Activated CD8-positive, alpha-beta memory T cell treated with anti-CD3 and anti-CD28 coated beads, Interleukin-2, amount 50 U/mL, for 48 hours (primary cell): ENCODE measurements at regions not wholly inside any gene's neighbourhood (a gene's known extent, or its start where the extent isn't known, plus 50 kb on each side); places are given as distances from the start of the nearest gene placed in this dataset.
"Not testable (repeated sequence)": the region's sequence is repeated elsewhere in the genome, so short reads cannot be mapped to it uniquely, and the experiment has no call there.

Experiments
- DNase-seq: peaks from one replicate; pipeline ENCODE4 v3.0.0-alpha.2; 2020

DNA sequence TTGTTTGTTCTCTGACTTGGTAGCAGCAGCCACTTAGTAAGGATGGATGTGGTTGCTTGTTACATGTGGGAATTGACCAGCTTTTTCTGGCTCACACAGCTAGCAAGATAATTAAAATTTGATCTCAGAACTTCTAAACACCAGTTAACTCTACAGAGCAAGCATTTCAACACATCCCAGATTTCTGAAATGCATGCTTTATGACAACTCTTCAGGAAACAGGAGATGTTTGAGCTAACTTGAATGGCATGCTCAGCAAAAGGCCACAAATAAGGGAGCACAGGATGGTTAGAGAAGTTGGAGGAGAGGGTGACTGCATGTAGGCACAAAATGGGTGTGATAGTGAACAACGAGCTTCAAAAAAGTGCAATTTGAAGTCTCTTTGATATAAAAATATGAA lies 167.1 kb upstream of the SPRY2 start:
- no peak for DNase-seq

DNA sequence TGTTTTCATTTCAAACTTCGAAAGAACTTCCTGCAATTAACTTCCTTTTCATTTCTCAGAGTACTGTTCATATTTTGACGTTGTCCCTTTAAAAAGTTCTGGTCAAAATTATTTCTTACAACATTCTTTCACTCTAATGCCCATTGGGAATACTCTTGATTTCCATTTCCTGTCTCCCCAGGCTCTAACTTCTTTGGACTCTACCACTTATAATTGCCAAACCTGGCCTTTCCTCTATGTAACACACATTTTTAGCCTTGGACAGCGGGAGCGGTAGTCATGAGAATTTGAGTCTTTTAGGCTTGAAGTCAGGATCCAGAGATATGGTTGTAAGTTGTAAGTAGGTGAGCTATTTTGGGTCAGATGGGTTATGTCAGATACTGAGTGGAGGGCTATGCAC lies 163.5 kb upstream of the SPRY2 start:
- no peak for DNase-seq

DNA sequence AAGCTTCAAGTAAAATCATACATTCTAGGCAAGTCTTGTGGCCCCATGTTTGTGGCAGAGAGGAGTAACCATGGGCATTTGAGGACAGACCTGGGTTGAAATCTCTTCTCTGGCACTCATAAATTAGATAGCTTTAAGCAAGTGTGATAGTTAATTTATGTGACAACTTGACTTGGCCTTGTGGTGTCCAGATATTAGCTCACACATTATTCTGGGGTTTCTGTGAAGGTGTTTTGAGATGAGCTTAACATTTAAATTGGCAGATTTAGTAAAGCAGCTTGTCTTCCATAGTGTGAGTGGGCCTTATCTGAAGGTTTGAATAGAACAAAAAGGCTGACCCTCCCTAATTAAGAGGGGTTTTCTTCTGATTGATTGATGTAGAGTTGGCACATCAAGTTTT lies 161.4 kb upstream of the SPRY2 start:
- DNase-seq = no peak

DNA sequence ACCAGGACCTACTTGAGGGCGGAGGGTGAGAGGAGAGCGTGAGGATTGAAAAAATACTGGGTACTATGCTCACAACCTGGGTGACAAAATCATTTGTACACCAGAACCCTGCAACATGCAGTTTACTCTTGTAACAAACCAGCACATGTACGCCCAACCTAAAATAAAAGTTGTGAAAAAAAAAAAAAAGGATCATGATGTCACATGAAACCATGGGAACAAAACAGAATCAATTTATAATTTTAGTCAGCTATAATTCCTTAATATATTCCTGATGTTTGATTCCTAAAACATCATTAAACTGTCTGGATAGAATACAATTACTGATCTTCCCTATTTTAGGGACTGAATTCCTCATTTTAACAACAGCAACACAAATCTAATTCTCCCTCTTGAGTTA lies 160.6 kb upstream of the SPRY2 start:
- DNase-seq = no peak

DNA sequence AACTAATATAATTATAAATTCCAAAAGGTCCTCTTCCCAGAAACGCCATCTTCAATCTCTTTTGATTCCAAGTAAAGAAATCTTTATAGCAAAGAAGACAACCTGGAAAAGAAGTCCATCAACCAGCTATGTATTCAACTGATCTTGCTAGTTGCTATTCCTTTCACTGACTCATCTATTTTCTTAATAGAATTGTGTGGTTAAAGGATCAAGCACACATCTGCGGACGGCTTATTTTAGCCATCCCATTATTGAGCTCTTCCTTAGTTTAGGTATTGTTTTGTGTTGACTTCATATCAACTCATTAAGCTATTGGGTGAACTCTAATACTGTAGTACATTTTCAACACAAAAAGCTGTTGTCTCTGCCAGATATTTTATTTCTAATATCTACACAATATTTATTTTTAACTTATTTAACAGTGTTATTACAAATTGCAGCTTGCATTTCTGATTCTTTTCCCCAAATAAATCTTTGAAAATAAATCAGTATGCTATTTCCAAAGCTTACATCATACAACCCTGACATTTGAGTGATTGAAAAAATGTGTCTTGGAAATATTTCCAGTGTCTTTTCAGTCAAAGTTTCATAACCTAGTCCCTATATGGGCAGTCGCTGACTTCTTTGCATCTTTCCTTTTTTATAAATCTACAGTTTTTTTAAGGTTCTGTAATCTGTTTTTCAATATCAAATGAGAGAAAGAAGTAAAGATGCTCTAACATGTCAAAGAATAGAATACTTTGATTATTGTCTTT lies 158.8 kb upstream of the SPRY2 start:
- DNase-seq = no peak

DNA sequence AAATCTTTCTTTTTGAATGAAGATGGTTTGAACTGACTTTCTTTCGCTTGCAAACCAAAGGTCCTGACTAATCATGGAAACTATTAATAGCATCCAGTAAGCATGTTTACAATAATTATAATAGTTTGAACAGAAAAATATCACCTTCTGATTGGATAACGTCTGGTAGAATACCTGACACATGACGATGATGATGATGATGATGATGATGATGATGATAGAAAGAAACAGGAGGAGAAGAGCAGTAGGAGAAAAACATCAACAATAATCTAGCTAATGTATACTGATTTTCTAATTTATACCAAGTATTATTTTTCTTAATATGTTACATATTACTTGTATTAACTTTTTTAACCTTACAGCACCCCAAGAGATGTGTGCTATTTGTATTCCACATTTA lies 157.5 kb upstream of the SPRY2 start:
- no peak for DNase-seq

DNA sequence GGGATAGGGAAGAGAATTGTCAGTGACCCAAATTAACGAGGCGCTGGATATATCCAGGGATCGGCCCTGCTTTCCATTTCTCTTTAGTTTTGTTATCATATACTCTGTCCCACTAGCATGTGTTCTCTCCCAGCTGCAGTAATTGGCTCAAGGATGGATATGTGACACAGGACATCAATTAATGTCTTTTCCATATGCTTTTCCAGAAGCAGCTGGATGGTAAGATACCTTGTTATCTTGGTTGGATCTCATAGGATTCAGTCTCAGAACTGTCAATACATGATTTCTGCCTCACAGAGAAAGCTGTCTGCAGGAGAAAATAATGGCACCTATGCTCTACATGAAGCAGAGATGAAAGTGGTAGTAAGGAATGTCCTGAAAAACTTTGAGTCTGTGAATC lies 157.1 kb upstream of the SPRY2 start:
- DNase-seq = no peak

DNA sequence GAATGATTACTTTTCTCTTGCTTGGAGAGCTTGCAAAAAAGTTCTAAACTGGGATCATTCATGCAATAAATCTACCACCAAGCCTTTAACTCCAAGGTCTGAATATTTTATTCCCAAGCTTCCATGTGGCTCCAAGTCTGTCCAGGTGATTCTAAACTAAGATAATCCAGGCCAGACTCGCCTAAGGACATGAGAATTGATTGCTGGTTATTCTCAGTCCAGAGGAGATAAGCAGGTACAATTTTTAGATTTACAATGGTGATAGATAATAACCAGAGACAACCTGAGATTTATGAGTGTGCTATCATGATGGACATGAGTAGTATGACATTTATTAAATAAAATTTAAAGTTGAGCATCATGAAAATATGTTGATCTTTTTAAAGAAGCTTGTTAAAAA lies 156.5 kb upstream of the SPRY2 start:
- DNase-seq = no peak

DNA sequence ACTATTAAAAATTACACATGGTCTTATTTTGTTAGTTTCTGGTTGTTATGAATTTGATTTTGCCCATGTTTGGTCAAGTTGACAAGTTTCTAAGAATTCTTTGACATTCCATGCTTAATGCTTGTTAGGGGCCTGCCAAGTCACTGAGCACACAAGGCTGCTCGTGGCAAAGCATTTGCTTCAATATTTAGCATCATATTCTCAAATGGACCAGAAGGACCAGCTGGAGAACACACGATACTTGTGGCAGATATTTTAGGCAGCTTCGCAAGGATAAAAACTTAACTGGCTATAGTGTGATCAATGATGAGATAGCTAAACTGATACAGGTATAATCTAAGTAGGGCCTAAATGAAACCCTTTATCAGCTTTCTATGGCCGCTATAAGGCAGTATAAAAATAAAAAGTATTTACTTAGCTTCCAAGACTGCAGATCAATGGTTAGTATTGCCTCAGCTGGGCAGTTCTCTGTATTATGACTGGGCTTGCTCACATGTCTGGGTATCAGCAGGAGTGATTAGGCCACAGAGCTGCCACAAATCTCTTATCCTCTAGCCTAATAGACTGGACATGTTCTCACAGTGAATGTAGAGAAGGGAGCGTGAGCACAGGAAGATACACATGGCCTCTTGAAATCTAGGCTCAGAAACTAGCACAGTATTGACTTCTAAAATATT lies 155.9 kb upstream of the SPRY2 start:
- no peak for DNase-seq

DNA sequence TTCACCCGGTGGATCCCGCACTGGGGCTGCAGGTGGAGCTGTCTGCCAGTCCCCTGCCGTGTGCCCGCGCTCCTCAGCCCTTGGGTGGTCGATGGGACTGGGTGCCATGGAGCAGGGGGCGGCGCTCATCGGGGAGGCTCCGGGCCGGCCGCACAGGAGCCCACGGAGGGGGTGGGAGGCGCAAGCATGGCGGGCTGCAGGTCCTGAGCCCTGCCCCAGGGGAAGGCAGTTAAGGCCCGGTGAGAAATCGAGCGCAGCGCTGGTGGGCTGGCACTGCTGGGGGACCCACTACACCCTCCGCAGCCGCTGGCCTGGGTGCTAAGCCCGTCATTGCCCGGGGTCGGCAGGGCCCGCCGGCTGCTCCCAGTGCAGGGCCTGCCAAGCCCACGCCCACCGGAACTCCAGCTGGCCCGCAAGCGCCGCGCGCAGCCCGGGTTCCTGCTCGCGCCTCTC lies 149.6 kb upstream of the SPRY2 start:
- not testable (repeated sequence) for DNase-seq

DNA sequence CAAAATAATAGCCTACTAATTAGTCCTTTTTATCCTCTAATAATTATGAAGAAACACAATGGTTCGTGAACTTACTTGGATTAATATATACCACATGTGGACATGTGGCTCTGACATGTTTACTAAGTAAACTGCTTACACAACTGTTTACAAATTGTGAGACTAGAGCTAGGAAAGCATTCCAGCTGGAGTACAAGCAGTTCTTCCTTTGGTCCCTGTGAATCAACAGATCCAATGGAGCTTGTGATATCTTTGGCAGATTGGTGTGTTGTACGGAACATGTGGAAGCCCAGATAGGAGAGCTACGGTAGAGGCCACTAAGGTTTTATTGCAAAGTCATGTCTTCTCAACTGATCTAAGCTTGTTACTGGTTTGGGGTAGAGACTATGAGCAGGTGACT lies 145.5 kb upstream of the SPRY2 start:
- DNase-seq = no peak

DNA sequence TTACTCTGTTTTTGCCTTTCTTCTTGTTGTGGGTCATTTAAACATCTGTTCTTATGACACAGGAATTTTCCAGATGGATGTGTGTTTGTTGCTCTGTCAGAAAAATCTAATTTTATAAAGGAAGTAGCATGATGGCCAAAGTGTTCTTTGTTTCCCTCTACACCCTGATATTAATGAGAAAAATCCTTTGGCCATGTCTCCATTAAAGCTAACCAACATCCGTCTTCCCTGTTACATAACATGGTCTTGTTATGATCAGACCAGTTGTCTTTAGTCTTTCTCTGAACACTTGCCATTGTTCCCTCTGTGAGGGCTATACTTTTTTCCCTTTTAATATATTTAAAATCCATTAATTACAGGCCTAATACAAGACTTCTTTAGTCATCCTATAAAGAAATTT lies 142.2 kb upstream of the SPRY2 start:
- no peak for DNase-seq

DNA sequence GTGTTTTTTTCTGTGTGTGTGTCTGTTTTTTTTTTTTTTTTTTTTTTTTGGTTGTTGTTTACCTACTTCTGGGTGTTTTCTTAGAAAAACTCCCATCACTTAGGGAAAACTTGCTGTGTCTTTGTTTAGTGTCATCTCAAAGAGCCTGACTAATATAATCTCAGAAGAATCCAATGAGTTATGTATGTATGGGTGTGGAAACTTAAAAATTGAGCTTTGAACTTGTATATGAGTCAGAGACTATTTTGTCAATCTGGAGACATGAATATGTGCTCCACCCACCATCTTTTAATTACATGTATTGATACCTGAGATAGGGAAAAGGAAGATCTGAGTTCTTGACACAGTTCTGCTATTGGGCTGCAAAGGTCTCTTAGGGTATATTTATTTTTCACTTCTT lies 140.7 kb upstream of the SPRY2 start:
- no peak for DNase-seq

DNA sequence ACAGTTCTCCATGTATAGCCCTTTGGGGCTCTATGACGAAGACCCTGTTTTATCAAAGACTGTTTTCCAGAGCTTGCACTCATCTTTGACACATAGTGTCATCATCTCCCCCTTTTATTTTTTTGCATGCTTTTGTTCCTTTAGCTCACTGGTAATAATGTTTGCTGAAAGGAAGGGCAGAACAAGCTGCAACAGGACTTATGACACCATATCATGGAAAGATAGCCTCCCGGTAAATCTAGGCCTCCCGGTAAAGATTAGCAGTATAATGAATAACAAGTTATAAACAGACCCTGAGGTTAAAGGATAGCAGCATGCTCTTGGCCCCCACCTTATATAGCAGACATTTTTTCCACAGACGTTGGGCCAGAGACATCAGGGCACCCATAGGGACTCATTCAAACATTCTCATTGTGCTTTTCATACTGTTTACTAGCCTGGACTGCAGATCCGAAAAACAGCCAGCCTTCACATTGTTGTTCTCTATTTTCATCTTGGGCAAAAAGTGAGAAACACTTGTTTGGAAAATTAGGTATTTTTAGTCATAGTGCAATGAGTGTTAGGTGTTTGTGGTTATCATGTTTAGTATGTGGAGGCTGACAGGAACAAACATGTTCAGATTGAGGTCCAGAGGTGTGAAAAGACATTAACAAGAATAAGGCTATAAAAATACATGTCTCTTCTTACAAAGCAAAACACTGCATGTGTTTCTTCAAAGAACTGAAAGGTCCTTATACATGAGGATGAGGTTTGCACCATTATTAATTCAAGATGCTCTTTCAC lies 136.9 kb upstream of the SPRY2 start:
- DNase-seq = no peak

DNA sequence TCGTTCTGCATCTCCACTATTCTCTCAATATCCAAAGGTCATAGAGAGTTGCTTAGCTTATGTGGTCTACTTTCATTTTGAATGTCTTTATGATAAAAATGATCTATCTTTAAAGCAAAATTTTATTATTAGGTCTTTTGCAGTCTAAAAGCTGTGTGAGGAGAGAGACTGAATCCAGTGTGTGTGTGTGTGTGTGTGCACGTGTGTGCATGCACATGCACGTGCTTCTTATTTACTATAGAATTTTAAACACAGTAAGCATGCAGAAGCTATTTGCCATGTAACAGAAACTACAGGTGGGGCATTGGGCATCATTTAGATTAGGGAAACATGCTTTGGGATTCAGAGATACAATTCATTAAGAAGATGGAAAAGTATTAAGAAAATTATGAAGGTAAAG lies 136.0 kb upstream of the SPRY2 start:
- no peak for DNase-seq

DNA sequence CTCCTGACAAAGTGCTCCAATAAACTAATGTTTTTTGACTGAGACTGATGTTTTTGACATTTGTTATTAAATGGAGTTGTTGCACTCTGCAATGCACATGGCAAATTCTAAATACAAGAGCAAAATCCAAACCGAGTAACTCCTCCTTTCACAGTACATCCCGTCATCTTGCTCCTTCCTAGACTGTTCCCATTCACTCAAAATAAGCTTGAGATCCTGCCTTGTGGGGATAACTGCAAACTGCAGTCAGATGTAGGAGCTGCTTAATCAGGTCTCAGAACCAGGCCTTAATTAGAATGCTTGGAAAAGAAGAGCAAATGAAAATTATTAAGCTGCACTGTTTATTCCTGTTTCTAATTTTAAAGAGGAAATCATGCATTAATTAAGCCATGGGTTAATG lies 134.8 kb upstream of the SPRY2 start:
- DNase-seq = no peak

DNA sequence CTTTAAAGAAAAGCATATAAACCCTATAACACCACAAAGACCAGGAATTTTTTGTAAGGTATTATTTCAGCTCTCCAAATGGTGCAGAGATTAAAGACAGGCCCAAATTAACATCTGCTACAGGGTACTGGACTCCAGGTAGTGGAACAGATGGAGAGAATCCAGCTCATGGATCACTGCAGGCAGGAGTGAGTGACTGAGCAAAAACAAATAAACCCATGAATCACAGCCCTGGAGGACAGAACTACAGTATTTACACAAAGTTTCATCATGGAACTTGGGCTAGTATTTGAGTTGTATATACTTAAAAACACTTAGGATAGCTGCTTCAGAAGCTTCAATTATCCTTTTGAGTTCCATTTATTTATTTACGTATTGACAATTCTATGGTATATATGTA lies 132.8 kb upstream of the SPRY2 start:
- DNase-seq = no peak

DNA sequence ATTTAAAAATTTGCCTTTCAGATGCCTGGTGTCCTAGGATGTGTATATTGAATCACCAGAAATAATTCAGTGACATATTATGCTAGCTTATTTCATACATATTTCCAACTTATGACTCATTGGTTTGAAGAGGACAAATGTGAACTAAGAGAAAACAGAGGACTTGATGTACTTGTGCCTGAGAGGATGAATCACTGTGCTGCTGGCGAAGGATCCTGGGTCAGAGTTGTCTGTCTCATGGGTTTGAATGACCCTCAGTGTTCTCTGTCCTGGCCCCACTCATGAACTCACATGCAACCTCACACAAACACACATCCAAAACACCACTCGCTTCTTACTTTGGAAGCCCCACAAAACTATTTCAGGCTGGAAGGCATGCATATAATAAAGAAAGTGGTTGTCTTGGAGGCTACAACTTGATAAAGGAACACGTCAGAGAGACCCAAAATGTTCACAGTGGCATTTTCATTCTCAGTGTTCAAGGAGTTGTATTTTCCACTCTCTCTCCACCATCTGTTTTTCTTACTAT lies 129.0 kb upstream of the SPRY2 start:
- no peak for DNase-seq

DNA sequence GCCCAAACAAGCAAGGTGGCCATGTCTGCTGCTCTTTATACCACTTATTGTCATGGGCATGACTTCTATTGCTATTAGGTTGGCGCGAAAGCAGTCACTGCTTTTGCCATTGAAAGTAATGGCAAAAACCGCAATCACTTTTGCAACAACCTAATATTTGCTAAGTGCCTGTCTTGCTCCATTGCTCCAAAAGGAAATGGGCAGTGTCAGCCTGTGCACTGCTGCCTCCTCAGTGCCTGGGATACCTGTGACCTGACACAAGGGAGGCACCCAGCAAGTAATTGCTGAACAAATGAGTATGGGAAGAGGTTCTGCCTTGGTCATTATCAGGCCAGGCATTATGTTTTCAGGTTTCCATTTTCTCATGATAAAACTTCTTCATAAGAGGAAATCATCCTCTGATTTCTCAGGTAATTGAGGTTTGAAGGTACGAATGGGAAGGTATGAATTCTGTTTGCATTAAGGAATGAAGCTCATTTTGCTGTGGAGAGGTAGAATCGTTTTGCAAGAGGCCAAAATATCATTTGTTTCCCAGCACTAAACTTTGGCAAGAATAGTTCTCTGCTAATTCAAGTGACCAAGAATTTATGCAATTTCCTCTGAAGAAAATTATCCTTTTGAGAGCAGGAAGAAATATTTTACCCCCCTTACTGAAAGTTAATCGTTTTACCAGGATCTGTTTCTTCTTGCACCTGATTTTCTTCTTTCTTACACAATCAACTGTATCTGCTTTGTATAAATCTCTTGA lies 128.4 kb upstream of the SPRY2 start:
- DNase-seq = no peak

DNA sequence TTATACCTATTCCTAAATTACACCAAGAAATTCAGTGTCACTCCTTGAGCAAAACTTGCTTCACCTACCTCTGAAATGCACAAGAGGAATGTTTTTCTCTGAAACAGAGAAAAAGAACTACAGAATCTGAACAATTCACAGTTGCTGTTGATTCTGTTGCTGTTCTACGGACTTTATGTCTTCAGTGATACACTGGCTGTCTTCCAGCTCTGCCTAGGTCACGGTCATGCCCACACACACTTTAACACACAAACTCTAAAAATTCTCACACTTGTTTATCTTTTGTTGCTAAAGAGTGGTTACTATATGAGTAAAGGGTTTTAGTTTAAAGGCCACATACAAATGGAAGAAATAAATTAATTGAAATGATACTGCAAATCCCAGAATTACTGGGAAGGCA lies 124.4 kb upstream of the SPRY2 start:
- no peak for DNase-seq

DNA sequence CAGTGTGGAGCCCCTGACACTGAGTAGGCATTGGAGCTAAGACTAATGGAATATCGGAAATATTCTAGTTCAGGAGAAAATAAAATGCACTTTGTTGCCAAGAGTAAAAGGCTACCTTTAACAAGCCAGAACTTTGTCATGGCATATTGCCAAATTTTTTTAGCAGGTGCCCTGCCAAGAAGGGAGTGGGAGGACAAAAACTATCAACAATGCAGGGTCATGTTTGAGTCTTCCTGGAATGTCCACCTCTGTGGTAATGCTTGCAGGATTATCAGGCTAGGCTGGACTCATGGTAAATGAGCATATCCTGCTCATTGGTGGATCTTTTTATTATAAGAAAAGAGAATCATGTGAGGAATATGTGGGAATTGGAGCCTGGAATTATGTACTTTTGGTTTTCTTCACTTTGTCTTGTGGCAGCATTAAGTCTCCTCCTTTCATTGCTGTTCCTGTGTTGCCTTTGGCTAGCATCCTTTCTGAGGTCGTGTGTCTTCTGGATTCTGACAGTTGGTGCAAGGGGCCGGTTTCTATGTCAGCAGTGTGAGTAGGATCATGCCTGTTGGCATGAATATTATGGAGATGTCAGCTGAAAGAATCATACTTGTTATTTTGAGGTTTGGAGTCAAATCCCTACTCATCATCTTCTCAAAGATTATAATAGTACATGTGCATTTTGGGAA lies 122.9 kb upstream of the SPRY2 start:
- DNase-seq = no peak

DNA sequence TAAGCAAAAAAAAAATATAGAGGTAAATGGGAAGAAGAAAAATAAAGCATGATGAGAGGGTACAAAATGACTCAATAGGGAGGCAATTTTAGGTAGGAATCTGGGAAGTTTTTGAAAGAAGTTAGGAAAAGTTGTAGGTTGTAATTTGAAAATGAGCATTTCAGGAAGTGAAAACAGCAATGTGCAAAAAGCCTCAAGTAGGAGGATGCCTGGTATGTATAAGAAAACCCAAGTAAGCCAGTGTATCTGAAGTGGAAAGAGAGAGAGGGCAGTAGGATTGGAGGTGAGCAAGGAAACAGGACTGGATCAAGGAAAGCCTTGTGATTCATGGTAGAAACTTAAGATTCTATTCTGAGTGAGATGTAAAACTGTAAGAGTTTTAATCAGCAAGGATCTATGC lies 121.6 kb upstream of the SPRY2 start:
- DNase-seq = no peak
